Prostate gland (tissue), 2 donors: ENCODE measurements at regions not wholly inside any gene's neighbourhood (a gene's known extent, or its start where the extent isn't known, plus 50 kb on each side); places are given as distances from the start of the nearest gene placed in this dataset.

Source experiments
- POLR2A ChIP-seq: fragments of 450-650 bp; IDR thresholded peaks from one replicate; pipeline ENCODE4 v1.6.1; 2016; ENCODE audit warnings: antibody characterized with exemption, mild to moderate bottlenecking
- POLR2AphosphoS5 ChIP-seq: sonication (generic); formaldehyde crosslinking; IDR thresholded peaks from one replicate; pipeline ENCODE4 v1.6.1; 2017; ENCODE audit warnings: antibody characterized with exemption
- TF ChIP-seq, protein P1 (sequence below), 4 experiments: fragments of 200-600 bp in 2 of 4; fragments of 450-650 bp in 2 of 4; sonication (generic) in 2 of 4; IDR thresholded peaks; 1 replicate in 3 of 4; 2 replicates in 1 of 4; pipeline ENCODE4 v1.5.1; 2016 to 2019; ENCODE audit warnings: antibody characterized with exemption in 4 of 4, mild to moderate bottlenecking in 2 of 4, moderate library complexity in 2 of 4

DNA sequence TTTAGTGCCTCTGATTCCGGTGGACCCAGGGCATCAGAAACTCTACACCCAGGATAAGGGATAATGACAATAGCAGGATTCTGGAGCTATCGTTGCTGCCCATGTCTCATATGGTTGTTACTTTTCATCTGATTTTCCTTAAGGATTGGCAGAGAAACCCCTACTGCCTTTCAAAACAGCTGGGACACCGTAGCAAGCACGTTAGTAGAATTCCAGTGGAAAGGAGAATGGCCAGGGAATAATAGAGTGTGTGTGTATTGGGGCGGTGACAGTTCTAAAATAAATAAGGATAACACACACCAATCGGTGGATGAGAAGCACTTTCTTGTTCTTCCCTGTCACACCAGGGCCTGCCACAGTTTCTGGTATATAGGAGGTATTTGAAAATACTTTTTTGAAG is 251.8 kb downstream of the HAPSTR1 start:
- no peak for TF ChIP-seq POLR2AphosphoS5
- TF ChIP-seq POLR2A = no peak
- TF ChIP-seq, protein P1, sequence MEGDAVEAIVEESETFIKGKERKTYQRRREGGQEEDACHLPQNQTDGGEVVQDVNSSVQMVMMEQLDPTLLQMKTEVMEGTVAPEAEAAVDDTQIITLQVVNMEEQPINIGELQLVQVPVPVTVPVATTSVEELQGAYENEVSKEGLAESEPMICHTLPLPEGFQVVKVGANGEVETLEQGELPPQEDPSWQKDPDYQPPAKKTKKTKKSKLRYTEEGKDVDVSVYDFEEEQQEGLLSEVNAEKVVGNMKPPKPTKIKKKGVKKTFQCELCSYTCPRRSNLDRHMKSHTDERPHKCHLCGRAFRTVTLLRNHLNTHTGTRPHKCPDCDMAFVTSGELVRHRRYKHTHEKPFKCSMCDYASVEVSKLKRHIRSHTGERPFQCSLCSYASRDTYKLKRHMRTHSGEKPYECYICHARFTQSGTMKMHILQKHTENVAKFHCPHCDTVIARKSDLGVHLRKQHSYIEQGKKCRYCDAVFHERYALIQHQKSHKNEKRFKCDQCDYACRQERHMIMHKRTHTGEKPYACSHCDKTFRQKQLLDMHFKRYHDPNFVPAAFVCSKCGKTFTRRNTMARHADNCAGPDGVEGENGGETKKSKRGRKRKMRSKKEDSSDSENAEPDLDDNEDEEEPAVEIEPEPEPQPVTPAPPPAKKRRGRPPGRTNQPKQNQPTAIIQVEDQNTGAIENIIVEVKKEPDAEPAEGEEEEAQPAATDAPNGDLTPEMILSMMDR (IDR thresholded peaks at IDR 0.05) = no peak
